ENCODE measurements at regions not wholly inside any gene's neighbourhood (a gene's known extent, or its start where the extent isn't known, plus 50 kb on each side); places are given as distances from the start of the nearest gene placed in this dataset.

DNA sequence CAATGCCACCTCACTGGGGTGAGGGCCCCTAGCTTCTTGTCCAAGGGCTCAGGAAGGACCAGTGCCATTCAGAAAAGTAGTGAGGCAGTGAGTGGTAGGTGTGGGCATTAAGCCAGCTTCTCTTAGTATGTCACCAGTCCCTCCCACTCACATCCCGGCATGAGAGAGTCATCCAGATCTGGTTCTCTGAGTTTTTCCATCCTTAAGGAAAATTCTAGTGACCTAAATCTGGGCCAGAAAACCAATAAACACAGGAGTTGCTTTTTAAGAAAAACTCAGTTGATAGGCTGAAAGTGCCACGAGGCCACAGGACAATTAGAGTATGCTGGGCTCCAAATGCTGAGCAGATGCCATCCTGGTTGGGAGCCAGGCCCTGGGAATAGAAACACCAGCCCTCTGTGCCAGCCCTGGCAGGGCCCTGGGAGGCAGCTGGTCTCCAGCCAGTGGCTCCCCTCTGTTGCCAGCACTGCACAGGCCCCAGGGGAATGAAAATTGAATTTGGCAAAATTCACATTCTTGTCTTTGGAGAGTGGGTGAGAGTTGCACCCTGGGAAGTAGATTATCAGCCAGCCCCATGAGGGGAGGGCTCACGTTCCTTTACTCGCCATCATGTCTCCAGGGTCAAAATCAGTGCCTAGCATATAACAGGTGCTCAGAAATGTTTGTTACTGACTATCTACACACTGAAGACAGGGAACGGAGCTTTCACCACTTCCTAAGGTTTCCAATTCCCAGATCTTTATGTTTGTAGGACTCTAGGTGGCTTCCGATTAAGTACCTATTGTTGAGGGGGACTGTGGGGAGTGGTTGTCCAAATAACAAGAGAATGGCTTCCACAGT, 52.8 kb downstream of the FAM43A start:
- Histone ChIP-seq H2BK120ac (ENCODE audit: low read depth, low read length) (no peak overlapping the region), H3K79me1 (replicated peaks; ENCODE audit: low read length, poor library complexity, severe bottlenecking) (no peaks in the 10 kb centered on the region), H2AK5ac (ENCODE audit: low read length, severe bottlenecking) (no peak overlapping the region), H3K27ac (ENCODE audit: low read length, poor library complexity, severe bottlenecking) (no peak overlapping the region), H3K4me2 (ENCODE audit: low read length, poor library complexity, severe bottlenecking) (no peak overlapping the region), H3K27me3 (ENCODE audit: control insufficient read depth in 1 of 2, insufficient read depth in 1 of 2, low read length in 2 of 2) (peaks cover 29 to 45% of the 10 kb centered on the region in 2 experiments), H3K18ac (ENCODE audit: low read depth in 1 of 2, low read length in 2 of 2) (no peak overlapping the region), H3K23ac (ENCODE audit: low read length in 2 of 2) (peak overlapping the region in 1 of 2 experiments; percentile 55), H3K9me3 (ENCODE audit: control insufficient read depth, low read length) (peaks cover 12% of the 10 kb centered on the region), H2BK15ac (ENCODE audit: low read depth, poor library complexity, severe bottlenecking) (no peak overlapping the region), H3K4me1 (ENCODE audit: control insufficient read depth, insufficient read depth, low read depth, low read length) (peaks cover 9% of the 10 kb centered on the region), H2BK12ac (ENCODE audit: low read length in 2 of 2) (no peak overlapping the region), H4K8ac (ENCODE audit: low read length) (peak overlapping the region; percentile 46), H3K4me3 (ENCODE audit: insufficient read depth in 1 of 2, low read depth in 1 of 2, low read length in 2 of 2) (no peak overlapping the region), H3K4ac (ENCODE audit: low read depth in 1 of 2, low read length in 2 of 2) (peak overlapping the region in 1 of 2 experiments; percentile 24), H2AFZ (ENCODE audit: low read depth, low read length) (no peak overlapping the region), H3K9ac (ENCODE audit: low read length) (no peak overlapping the region), H2BK5ac (ENCODE audit: low read depth, low read length, poor library complexity, severe bottlenecking) (no peak overlapping the region), H4K91ac (ENCODE audit: low read length) (no peak overlapping the region), H3K14ac (ENCODE audit: low read length in 2 of 2) (no peak overlapping the region), H3K36me3 (ENCODE audit: control insufficient read depth in 1 of 2, insufficient read depth in 2 of 2, low read depth in 1 of 2, low read length in 2 of 2) (no peaks in the 10 kb centered on the region)
- 92% methylated on average over 5 of the region's 6 CpGs for WGBS
- DNase-seq, result peak; percentile 71

GRCh38 chr3:194739498-194740284, 54.0 kb downstream of the FAM43A start:
- Histone ChIP-seq H3K23ac (ENCODE audit: low read length in 2 of 2) (no peak overlapping the region), H4K8ac (ENCODE audit: low read length) (no peak overlapping the region), H3K4me1 (ENCODE audit: control insufficient read depth, insufficient read depth, low read depth, low read length) (peaks cover 9% of the 10 kb centered on the region), H2BK15ac (ENCODE audit: low read depth, poor library complexity, severe bottlenecking) (peak overlapping the region; percentile 36), H2BK120ac (ENCODE audit: low read depth, low read length) (no peak overlapping the region), H2AFZ (ENCODE audit: low read depth, low read length) (no peak overlapping the region), H3K4me3 (ENCODE audit: insufficient read depth in 1 of 2, low read depth in 1 of 2, low read length in 2 of 2) (no peak overlapping the region), H2BK12ac (ENCODE audit: low read length in 2 of 2) (peak overlapping the region in 1 of 2 experiments; percentile 16), H3K27me3 (ENCODE audit: control insufficient read depth in 1 of 2, insufficient read depth in 1 of 2, low read length in 2 of 2) (peaks cover 35 to 57% of the 10 kb centered on the region in 2 experiments), H3K14ac (ENCODE audit: low read length in 2 of 2) (peak overlapping the region in 1 of 2 experiments; percentile 44), H3K4me2 (ENCODE audit: low read length, poor library complexity, severe bottlenecking) (no peak overlapping the region), H4K91ac (ENCODE audit: low read length) (no peak overlapping the region), H2BK5ac (ENCODE audit: low read depth, low read length, poor library complexity, severe bottlenecking) (no peak overlapping the region), H3K18ac (ENCODE audit: low read depth in 1 of 2, low read length in 2 of 2) (no peak overlapping the region), H3K9ac (ENCODE audit: low read length) (no peak overlapping the region), H3K79me1 (replicated peaks; ENCODE audit: low read length, poor library complexity, severe bottlenecking) (no peaks in the 10 kb centered on the region), H3K36me3 (ENCODE audit: control insufficient read depth in 1 of 2, insufficient read depth in 2 of 2, low read depth in 1 of 2, low read length in 2 of 2) (no peaks in the 10 kb centered on the region), H3K4ac (ENCODE audit: low read depth in 1 of 2, low read length in 2 of 2) (no peak overlapping the region), H2AK5ac (ENCODE audit: low read length, severe bottlenecking) (no peak overlapping the region), H3K9me3 (ENCODE audit: control insufficient read depth, low read length) (peaks cover 12% of the 10 kb centered on the region), H3K27ac (ENCODE audit: low read length, poor library complexity, severe bottlenecking) (no peak overlapping the region)
- 56% methylated on average over 9 of the region's 11 CpGs for WGBS
- DNase-seq, result peak; percentile 43

- Histone ChIP-seq H2BK12ac (ENCODE audit: low read length in 2 of 2) (peak overlapping the region in 1 of 2 experiments; percentile 33), H3K4me1 (ENCODE audit: control insufficient read depth, insufficient read depth, low read depth, low read length) (peaks cover 9% of the 10 kb centered on the region), H3K27ac (ENCODE audit: low read length, poor library complexity, severe bottlenecking) (no peak overlapping the region), H3K36me3 (ENCODE audit: control insufficient read depth in 1 of 2, insufficient read depth in 2 of 2, low read depth in 1 of 2, low read length in 2 of 2) (no peaks in the 10 kb centered on the region), H3K27me3 (ENCODE audit: control insufficient read depth in 1 of 2, insufficient read depth in 1 of 2, low read length in 2 of 2) (peaks cover 30 to 64% of the 10 kb centered on the region in 2 experiments), H3K4me3 (ENCODE audit: insufficient read depth in 1 of 2, low read depth in 1 of 2, low read length in 2 of 2) (no peak overlapping the region), H2BK5ac (ENCODE audit: low read depth, low read length, poor library complexity, severe bottlenecking) (no peak overlapping the region), H3K9ac (ENCODE audit: low read length) (no peak overlapping the region), H4K91ac (ENCODE audit: low read length) (peak overlapping the region; percentile 43), H3K4ac (ENCODE audit: low read depth in 1 of 2, low read length in 2 of 2) (no peak overlapping the region), H3K4me2 (ENCODE audit: low read length, poor library complexity, severe bottlenecking) (no peak overlapping the region), H2BK15ac (ENCODE audit: low read depth, poor library complexity, severe bottlenecking) (no peak overlapping the region), H2AK5ac (ENCODE audit: low read length, severe bottlenecking) (no peak overlapping the region), H3K9me3 (ENCODE audit: control insufficient read depth, low read length) (no peaks in the 10 kb centered on the region), H3K14ac (ENCODE audit: low read length in 2 of 2) (peak overlapping the region in 1 of 2 experiments; percentile 6), H3K18ac (ENCODE audit: low read depth in 1 of 2, low read length in 2 of 2) (peak overlapping the region; percentile 25 to 56), H3K79me1 (replicated peaks; ENCODE audit: low read length, poor library complexity, severe bottlenecking) (no peaks in the 10 kb centered on the region), H2AFZ (ENCODE audit: low read depth, low read length) (no peak overlapping the region), H2BK120ac (ENCODE audit: low read depth, low read length) (no peak overlapping the region), H4K8ac (ENCODE audit: low read length) (peak overlapping the region; percentile 59), H3K23ac (ENCODE audit: low read length in 2 of 2) (no peak overlapping the region)
- peak; percentile 81 for DNase-seq
- 4% methylated on average over 13 of the region's 16 CpGs for WGBS
These were observed 55.3 kb downstream of the FAM43A start for GRCh38 chr3:194740859-194741491.

All from mesenchymal stem cell (in vitro differentiated cells and primary cell).